ENCODE measurements at regions not wholly inside any gene's neighbourhood (a gene's known extent, or its start where the extent isn't known, plus 50 kb on each side); places are given as distances from the start of the nearest gene placed in this dataset.

DNA sequence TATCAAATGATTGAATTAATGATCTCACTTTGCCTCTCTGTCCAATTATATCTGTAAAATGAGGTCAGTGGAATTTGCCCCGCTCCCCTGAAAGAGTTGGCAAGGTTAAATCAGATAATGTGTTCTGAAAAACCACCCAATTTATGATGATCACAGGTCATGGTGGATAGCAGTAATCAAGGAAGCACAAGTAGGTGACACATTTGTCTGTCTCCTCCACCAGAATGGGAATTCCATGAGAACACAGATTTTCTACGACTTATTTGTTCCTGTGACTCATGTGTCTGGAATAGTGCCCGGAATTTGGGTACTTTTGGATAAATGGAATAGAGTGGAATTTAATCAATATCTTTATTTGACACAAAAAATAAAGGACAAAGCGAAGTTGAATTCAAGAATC is 220.9 kb upstream of the SUCLG2 start:
- DNase-seq = peak; percentile 26 to 71 (median 58)
- 35 to 49% (median 35%) methylated on average over 4 of the region's 4 CpGs for WGBS, 4 donors
- Histone ChIP-seq H3K4me3 (no peak overlapping the region), H3K27me3 (no peaks in the 10 kb centered on the region), H3K4me1 (replicated peaks in 1 of 2) (peaks cover 0 to 12% of the 10 kb centered on the region in 2 donors), H3K36me3 (replicated peaks in 1 of 2) (no peaks in the 10 kb centered on the region), H3K27ac (peak overlapping the region in 1 of 5 donors; percentile 23), H3K9me3 (replicated peaks in 1 of 3) (no peaks in the 10 kb centered on the region)
- intact Hi-C loops (cut with DNase I) = no loop called here
- no peak for TF ChIP-seq POLR2A (IDR thresholded peaks at IDR 0.05)
- TF ChIP-seq, protein P1, sequence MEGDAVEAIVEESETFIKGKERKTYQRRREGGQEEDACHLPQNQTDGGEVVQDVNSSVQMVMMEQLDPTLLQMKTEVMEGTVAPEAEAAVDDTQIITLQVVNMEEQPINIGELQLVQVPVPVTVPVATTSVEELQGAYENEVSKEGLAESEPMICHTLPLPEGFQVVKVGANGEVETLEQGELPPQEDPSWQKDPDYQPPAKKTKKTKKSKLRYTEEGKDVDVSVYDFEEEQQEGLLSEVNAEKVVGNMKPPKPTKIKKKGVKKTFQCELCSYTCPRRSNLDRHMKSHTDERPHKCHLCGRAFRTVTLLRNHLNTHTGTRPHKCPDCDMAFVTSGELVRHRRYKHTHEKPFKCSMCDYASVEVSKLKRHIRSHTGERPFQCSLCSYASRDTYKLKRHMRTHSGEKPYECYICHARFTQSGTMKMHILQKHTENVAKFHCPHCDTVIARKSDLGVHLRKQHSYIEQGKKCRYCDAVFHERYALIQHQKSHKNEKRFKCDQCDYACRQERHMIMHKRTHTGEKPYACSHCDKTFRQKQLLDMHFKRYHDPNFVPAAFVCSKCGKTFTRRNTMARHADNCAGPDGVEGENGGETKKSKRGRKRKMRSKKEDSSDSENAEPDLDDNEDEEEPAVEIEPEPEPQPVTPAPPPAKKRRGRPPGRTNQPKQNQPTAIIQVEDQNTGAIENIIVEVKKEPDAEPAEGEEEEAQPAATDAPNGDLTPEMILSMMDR (IDR thresholded peaks at IDR 0.05) = no peak

DNA sequence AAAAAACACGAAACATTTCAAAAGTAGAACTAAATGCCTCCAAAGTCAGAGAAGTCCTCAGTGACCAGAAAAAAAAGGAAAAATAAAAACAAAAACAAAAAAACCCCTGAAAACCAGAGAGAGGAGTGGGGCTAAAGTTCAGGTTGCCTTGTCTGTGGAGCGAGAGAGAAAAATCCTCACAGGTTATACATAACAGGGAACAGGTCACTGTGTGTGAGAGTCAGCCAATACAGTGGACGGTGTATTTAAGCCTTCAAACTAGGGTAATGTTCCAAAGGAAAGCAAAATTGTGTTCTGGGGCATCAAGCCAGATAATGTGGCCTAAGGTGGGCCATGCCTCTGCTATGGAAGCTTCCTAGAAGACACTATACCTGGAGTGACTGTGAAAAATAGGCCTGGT is 216.1 kb upstream of the SUCLG2 start:
- Histone ChIP-seq H3K4me1 (replicated peaks in 1 of 2) (peaks cover 0 to 6% of the 10 kb centered on the region in 2 donors), H3K27ac (no peak overlapping the region), H3K27me3 (no peaks in the 10 kb centered on the region), H3K9me3 (replicated peaks in 1 of 3) (no peaks in the 10 kb centered on the region), H3K36me3 (replicated peaks in 1 of 2) (no peaks in the 10 kb centered on the region), H3K4me3 (no peak overlapping the region)
- no peak for TF ChIP-seq POLR2A (IDR thresholded peaks at IDR 0.05)
- TF ChIP-seq, protein P1 (IDR thresholded peaks at IDR 0.05) = no peak
- DNase-seq = no peak
- WGBS, 4 donors = 93 to 98% (median 95%) methylated on average over 3 of the region's 3 CpGs
- intact Hi-C loops (cut with DNase I) = no loop called here

DNA sequence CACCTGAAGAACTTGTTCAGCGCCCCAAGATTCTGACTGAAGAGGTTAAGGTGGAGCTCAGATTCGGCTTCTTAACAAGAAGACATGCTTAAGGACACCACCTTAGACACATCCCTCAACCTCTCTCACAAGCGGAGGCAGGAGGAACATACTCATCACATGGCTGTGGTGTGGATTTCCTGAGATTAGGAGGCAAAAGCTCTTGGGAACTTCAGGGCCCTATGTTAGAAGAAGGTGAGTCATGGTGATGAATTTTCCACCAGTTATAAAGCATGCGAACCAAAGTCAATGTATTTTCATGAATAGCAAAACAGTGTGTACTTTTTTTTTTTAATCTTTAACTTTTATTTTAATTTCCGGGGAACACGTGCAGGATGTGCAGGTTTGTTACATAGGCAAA is 212.2 kb upstream of the SUCLG2 start:
- no peak for DNase-seq
- TF ChIP-seq, protein P1 (IDR thresholded peaks at IDR 0.05) = no peak
- TF ChIP-seq POLR2A (IDR thresholded peaks at IDR 0.05) = no peak
- intact Hi-C loops (cut with DNase I) = no loop called here
- no peaks in the 10 kb centered on the region for H3K9me3 ChIP-seq (replicated peaks in 1 of 3)
- H3K27me3 ChIP-seq = no peaks in the 10 kb centered on the region
- no peaks in the 10 kb centered on the region for H3K36me3 ChIP-seq (replicated peaks in 1 of 2)
- WGBS, 4 donors = 89 to 95% (median 91%) methylated on average over 6 of the region's 6 CpGs
- H3K4me3 ChIP-seq = no peak overlapping the region
- no peaks in the 10 kb centered on the region for H3K4me1 ChIP-seq (replicated peaks in 1 of 2)
- H3K27ac ChIP-seq = no peak overlapping the region

- no peak for DNase-seq
- no peaks in the 10 kb centered on the region for H3K36me3 ChIP-seq (replicated peaks in 1 of 2)
- TF ChIP-seq, protein P1 (IDR thresholded peaks at IDR 0.05) = no peak
- TF ChIP-seq POLR2A (IDR thresholded peaks at IDR 0.05) = no peak
- no peak overlapping the region for H3K27ac ChIP-seq
- H3K4me1 ChIP-seq (replicated peaks in 1 of 2) = no peaks in the 10 kb centered on the region
- H3K4me3 ChIP-seq = no peak overlapping the region
- intact Hi-C loops (cut with DNase I) = no loop called here
- WGBS, 4 donors = 35 to 43% (median 39%) methylated on average over 2 of the region's 2 CpGs
- H3K9me3 ChIP-seq (replicated peaks in 1 of 3) = no peaks in the 10 kb centered on the region
- no peaks in the 10 kb centered on the region for H3K27me3 ChIP-seq
Observed at GRCh38 chr3:67864587-67865183, 210.3 kb upstream of the SUCLG2 start.
